Body of pancreas (tissue), 4 donors: ENCODE measurements at regions not wholly inside any gene's neighbourhood (a gene's known extent, or its start where the extent isn't known, plus 50 kb on each side); places are given as distances from the start of the nearest gene placed in this dataset.

ENCODE experiments used
- POLR2A ChIP-seq, 3 donors: fragments of 450-650 bp; IDR thresholded peaks; one replicate each; pipeline ENCODE4 v1.6.1; 2016; ENCODE audit warnings: antibody characterized with exemption in 3 of 3, mild to moderate bottlenecking in 2 of 3
- TF ChIP-seq, protein P1 (sequence below), 7 experiments: fragments of 450-650 bp in 4 of 7; fragments of 200-600 bp in 3 of 7; sonication (generic) in 3 of 7; IDR thresholded peaks; one replicate each; pipeline ENCODE4 v1.5.1; 2016 to 2019; ENCODE audit warnings: antibody characterized with exemption in 7 of 7

DNA sequence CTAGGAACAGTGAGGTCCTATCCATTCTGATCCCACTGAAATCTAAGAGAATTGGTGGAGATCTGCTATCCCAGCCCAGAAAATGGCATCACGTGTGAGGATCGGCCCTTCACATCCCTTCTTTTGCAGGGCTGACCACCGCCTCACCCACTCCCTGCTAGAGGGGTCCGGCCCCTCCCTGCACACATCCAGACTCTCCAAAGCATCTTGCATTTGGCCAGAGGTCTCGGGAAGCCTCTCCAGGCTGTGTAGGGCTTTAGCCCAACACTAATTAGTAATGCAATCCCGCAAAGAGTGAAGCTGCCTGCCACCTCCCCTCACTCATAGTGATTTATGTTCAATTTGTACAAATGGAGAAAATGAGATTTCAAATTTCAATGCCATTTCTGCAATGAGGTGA, 434.4 kb upstream of the ZFHX3 start:
- TF ChIP-seq, protein P1, sequence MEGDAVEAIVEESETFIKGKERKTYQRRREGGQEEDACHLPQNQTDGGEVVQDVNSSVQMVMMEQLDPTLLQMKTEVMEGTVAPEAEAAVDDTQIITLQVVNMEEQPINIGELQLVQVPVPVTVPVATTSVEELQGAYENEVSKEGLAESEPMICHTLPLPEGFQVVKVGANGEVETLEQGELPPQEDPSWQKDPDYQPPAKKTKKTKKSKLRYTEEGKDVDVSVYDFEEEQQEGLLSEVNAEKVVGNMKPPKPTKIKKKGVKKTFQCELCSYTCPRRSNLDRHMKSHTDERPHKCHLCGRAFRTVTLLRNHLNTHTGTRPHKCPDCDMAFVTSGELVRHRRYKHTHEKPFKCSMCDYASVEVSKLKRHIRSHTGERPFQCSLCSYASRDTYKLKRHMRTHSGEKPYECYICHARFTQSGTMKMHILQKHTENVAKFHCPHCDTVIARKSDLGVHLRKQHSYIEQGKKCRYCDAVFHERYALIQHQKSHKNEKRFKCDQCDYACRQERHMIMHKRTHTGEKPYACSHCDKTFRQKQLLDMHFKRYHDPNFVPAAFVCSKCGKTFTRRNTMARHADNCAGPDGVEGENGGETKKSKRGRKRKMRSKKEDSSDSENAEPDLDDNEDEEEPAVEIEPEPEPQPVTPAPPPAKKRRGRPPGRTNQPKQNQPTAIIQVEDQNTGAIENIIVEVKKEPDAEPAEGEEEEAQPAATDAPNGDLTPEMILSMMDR (IDR thresholded peaks at IDR 0.05), result no peak
- TF ChIP-seq POLR2A (IDR thresholded peaks at IDR 0.05), result no peak
